KOPT-K1 (cell line): ENCODE measurements at regions not wholly inside any gene's neighbourhood (a gene's known extent, or its start where the extent isn't known, plus 50 kb on each side); places are given as distances from the start of the nearest gene placed in this dataset.
"Not testable (repeated sequence)": the region's sequence is repeated elsewhere in the genome, so short reads cannot be mapped to it uniquely, and the experiment has no call there.

Experiments
- H3K27ac ChIP-seq: fragments of 200-600 bp; sonication (generic); 2 replicates; pipeline ENCODE4 v1.5.1; 2016; ENCODE audit warnings: antibody characterized with exemption, mild to moderate bottlenecking, low read depth, low read length; ENCODE audit not compliant: poor library complexity, severe bottlenecking
- H3K36me3 ChIP-seq: fragments of 200-600 bp; sonication (generic); 2 replicates; pipeline ENCODE4 v1.5.1; 2017; ENCODE audit warnings: antibody characterized with exemption, mild to moderate bottlenecking, low read length, moderate library complexity; ENCODE audit not compliant: insufficient read depth
- H3K9me3 ChIP-seq: fragments of 200-600 bp; sonication (generic); 2 replicates; pipeline ENCODE4 v1.5.1; 2017; ENCODE audit warnings: antibody characterized with exemption, low read length, mild to moderate bottlenecking; ENCODE audit not compliant: insufficient read depth, poor library complexity, severe bottlenecking

- no peaks in the 10 kb centered on the region for H3K9me3 ChIP-seq
- H3K36me3 ChIP-seq, result no peaks in the 10 kb centered on the region
- no peak overlapping the region for H3K27ac ChIP-seq
Measured at GRCh38 chr3:56955492-56956111, 104.9 kb upstream of the SPATA12 start.

GRCh38 chr3:56954125-56954524 lies 106.3 kb upstream of the SPATA12 start:
- Histone ChIP-seq H3K36me3 (no peaks in the 10 kb centered on the region), H3K27ac (no peak overlapping the region), H3K9me3 (no peaks in the 10 kb centered on the region)

- Histone ChIP-seq H3K27ac (no peak overlapping the region), H3K36me3 (no peaks in the 10 kb centered on the region), H3K9me3 (no peaks in the 10 kb centered on the region)
Measured at GRCh38 chr3:56952846-56953245, 107.6 kb upstream of the SPATA12 start.

- no peak overlapping the region for H3K27ac ChIP-seq
- no peaks in the 10 kb centered on the region for H3K36me3 ChIP-seq
- H3K9me3 ChIP-seq, result no peaks in the 10 kb centered on the region
Measured at GRCh38 chr3:56952061-56952460, 108.4 kb upstream of the SPATA12 start.

GRCh38 chr3:56951366-56951765 lies 109.1 kb upstream of the SPATA12 start:
- Histone ChIP-seq H3K9me3 (no peaks in the 10 kb centered on the region), H3K27ac (no peak overlapping the region), H3K36me3 (no peaks in the 10 kb centered on the region)

DNA sequence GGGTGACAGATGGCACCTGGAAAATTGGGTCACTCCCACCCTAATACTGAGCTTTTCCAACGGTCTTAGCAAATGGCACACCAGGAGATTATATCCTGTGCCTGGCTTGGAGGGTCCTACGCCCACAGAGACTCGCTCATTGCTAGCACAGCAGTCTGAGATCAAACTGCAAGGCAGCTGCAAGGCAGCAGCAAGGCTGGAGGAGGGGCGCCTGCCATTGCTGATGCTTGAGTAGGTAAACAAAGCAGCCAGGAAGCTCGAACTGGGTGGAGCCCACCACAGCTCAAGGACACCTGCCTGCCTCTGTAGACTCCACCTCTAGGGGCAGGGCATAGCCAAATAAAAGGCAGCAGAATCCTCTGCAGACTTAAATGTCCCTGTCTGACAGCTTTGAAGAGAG lies 115.1 kb upstream of the SPATA12 start:
- H3K9me3 ChIP-seq, H3K27ac ChIP-seq, H3K36me3 ChIP-seq: not testable (repeated sequence)

DNA sequence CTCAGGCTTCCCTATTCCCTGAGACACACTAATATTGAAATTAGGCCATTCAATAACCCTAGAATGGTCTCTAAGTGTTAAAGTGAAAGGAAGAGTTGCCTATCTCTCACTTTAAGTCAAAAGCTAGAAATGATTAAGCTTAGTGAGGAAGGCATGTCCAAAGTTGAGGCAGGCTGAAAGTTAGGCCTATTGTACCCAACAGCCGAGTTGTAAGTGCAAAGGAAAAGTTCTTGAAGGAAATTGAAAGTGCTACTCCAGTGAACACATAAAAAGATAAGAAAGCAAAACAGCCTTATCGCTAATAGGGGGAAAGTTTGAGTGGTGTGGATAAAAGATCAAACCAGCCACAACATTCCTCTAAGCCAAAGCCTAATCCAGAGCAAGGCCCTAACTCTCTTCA lies 117.9 kb upstream of the SPATA12 start:
- Histone ChIP-seq H3K36me3 (no peaks in the 10 kb centered on the region), H3K27ac (peak overlapping the region; percentile 16), H3K9me3 (no peaks in the 10 kb centered on the region)

- H3K27ac ChIP-seq, result no peak overlapping the region
- no peaks in the 10 kb centered on the region for H3K9me3 ChIP-seq
- H3K36me3 ChIP-seq, result no peaks in the 10 kb centered on the region
Measured at GRCh38 chr3:56940976-56941375, 119.5 kb upstream of the SPATA12 start.

- no peak overlapping the region for H3K27ac ChIP-seq
- H3K36me3 ChIP-seq, result no peaks in the 10 kb centered on the region
- no peaks in the 10 kb centered on the region for H3K9me3 ChIP-seq
Measured at GRCh38 chr3:56940321-56940720, 120.1 kb upstream of the SPATA12 start.

GRCh38 chr3:56939834-56940233 lies 120.6 kb upstream of the SPATA12 start:
- H3K27ac ChIP-seq, result no peak overlapping the region
- no peaks in the 10 kb centered on the region for H3K36me3 ChIP-seq
- H3K9me3 ChIP-seq, result no peaks in the 10 kb centered on the region

DNA sequence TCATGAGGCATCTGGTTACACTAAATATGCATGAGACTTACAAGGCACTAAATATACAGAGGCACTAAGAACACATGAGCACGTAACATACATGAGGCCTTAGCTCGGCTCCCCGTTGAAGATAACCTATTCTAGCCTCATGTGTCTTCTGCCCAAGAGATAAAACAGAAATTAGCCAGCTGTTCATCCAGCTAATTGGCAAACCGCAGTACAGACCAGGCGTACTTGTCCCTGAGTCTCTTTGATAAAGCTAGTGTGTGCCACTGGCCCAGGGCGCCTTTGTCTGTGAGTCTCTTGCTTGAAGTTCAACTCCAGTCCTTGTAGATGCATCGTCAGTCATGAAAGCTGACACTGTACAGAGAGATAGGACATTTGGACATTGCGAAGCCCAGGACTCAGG lies 121.9 kb upstream of the SPATA12 start:
- H3K9me3 ChIP-seq, result peaks cover 8% of the 10 kb centered on the region
- no peak overlapping the region for H3K27ac ChIP-seq
- H3K36me3 ChIP-seq, result no peaks in the 10 kb centered on the region

DNA sequence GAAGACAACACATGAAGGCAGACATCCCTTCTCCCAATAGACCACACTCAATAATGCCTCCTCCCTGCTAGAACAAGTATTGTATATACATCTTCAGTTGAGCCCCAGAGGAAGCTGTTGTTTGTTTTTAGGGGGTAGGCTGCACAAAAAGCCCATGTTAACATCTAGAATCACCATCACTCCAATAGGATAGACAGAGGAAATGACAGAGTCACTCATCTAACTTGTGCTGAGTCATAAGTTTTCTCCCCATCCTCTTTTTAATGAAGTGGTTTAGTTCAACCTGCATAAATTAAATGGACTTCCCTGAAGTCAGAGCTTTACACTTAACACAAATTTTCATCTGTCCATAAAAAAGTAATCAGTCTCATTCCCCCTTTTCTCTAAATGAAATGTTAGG lies 122.9 kb upstream of the SPATA12 start:
- H3K36me3 ChIP-seq, result no peaks in the 10 kb centered on the region
- peaks cover 11% of the 10 kb centered on the region for H3K9me3 ChIP-seq
- H3K27ac ChIP-seq, result no peak overlapping the region

GRCh38 chr3:56935811-56936210 lies 124.7 kb upstream of the SPATA12 start:
- no peak overlapping the region for H3K27ac ChIP-seq
- peaks cover 11% of the 10 kb centered on the region for H3K9me3 ChIP-seq
- no peaks in the 10 kb centered on the region for H3K36me3 ChIP-seq

- H3K27ac ChIP-seq, H3K36me3 ChIP-seq: not testable (repeated sequence)
- H3K9me3 ChIP-seq, result peaks cover 11% of the 10 kb centered on the region
Measured at GRCh38 chr3:56934481-56934880, 126.0 kb upstream of the SPATA12 start.

- no peak overlapping the region for H3K27ac ChIP-seq
- no peaks in the 10 kb centered on the region for H3K36me3 ChIP-seq
- H3K9me3 ChIP-seq, result peaks cover 11% of the 10 kb centered on the region
Measured at GRCh38 chr3:56933803-56934202, 126.7 kb upstream of the SPATA12 start.

DNA sequence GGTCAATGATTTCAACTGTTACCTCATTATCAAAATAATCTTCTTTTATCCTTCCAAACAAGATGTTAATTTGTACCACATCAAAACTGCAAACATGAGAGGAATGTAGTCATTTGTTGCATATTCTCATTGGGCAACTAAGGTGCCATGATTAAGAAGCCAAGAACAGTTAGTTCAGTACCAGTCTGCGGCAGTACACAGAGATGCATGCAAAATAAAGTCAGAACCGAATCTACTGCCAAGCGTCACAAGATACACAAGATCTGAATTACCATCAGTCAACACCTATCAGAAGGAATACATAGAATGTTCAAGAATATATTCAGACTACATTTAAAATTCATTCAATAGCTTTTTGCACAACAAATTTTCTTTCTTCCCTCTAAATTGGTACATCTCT lies 127.6 kb upstream of the SPATA12 start:
- Histone ChIP-seq H3K27ac (no peak overlapping the region), H3K36me3 (no peaks in the 10 kb centered on the region), H3K9me3 (peaks cover 11% of the 10 kb centered on the region)
